NCI-H2081 (cell line): ENCODE measurements at regions not wholly inside any gene's neighbourhood (a gene's known extent, or its start where the extent isn't known, plus 50 kb on each side); places are given as distances from the start of the nearest gene placed in this dataset.

ENCODE experiments used
- DNase-seq, 2 experiments: peaks; one replicate each; lab custom pipeline; 2025; lab: John Stamatoyannopoulos, UW

DNA sequence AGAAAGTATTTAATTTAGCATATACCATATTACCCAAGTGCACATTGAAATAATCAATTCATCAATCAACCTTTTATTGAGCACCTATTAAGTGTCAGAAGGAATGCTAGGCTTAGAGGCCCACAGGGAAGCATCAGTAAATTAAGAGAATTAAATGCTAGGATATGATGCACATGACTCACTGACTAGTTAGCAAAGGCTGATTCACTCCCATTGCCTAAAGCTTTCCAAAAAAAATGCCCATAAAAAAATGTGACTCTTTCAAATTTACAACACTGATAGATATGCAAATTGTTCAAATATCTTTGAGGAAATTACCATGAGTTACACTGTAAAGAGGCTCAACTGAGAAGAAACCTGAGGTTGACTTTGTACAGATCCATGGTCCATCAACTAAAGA lies 883.3 kb downstream of the CDH11 start:
- DNase-seq: no peak

- DNase-seq: no peak
Observed at GRCh38 chr16:64236316-64236715, 885.5 kb downstream of the CDH11 start.

- no peak for DNase-seq
Observed at GRCh38 chr16:64234200-64234599, 887.7 kb downstream of the CDH11 start.

DNA sequence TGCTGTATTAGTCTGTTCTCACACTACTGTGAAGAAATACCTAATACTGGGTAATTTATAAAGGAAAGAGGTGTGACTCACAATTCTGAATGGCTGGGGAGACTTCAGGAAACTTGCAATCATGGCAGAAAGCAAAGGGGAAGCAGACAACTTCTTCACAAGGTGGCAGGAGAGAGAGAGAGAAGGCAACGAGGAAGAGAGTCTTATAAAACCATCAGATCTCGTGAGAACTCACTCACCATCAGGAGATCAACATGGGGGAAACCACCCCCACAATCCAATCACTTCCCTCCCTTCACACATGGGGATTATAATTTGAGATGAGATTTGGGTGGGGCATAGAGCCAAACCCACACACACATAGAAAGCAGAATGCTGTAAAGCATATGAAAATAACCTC lies 896.2 kb downstream of the CDH11 start:
- no peak for DNase-seq

- DNase-seq: no peak
Observed at GRCh38 chr16:64225036-64225435, 896.8 kb downstream of the CDH11 start.

- no peak for DNase-seq
Observed at GRCh38 chr16:64217789-64218535, 903.9 kb downstream of the CDH11 start.

DNA sequence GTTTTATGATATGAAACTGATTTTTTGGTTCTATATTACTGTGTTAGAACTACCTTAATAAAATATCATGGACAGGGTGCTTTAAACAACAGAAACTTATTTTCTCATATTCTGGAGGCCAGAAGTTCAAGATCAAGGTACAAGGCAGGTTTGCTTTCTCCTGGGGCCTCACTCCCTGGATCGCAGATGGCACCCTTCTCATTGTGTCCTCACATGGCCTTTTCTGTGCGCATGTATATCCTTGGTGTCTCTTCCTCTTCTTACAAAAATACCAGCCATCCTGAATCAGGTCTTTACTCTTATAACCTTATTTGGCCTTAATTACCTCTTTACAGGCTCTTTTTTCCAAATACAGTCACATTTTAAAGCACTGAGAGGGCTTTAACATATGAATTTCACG lies 906.1 kb downstream of the CDH11 start:
- DNase-seq: no peak

DNA sequence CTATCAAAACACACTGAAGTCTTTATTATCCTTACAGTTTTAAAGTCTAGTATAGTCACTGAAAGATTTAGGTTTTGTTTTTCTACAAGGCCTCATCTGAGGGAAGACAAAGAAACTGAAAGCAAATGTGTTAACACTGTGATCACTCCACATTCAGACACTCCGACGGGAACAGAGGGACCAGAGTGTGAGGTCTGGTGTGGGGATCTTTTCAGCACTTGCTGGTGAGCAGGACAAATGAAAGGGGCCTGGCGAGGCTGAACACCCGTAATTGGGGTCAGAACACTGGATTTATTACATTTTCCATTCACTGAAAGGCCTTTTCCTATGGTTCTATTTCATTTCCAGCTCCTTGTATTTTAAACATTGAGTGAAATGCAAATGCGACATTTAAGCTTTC lies 910.5 kb downstream of the CDH11 start:
- DNase-seq: no peak

DNA sequence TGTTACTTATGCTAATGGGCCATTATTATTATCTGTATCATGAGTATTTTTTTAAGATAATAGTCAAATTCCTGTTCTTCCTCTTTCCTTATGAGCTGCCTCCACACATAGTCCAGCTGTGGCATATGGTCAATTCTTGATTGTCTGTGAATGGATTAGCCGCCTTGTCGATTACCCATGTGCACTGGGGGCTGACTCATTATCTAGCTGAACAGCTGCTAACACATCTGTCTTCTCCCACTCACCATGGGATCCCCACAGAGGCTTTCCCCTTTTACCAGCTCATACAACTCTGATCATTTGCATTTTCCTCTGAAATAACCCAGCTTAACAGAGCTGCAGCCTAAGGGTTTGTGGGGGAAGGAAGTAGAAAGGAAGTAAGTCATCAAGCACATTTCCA lies 915.0 kb downstream of the CDH11 start:
- no peak for DNase-seq

DNA sequence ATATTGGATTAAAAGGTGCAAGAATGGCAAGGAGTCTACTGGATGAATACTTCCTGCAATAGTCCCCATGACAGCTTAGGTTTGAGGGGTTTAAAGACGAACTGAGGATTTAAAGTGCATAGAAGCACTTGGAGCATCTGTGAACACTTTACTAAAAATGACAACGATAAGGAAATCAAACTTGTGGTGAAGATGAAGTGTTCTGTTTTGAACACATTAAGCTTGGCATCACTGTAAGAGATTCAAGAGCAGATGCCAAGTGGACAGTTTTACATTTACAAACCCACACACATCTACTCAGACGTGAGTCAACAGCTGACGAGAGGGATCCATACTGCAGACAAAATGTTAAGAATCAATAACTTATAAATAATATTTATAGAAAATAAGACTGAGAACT lies 918.7 kb downstream of the CDH11 start:
- DNase-seq: no peak

GRCh38 chr16:64202571-64202970 lies 919.3 kb downstream of the CDH11 start:
- no peak for DNase-seq

- no peak for DNase-seq
Observed at GRCh38 chr16:64196444-64196843, 925.4 kb downstream of the CDH11 start.

GRCh38 chr16:64185954-64186353 lies 935.9 kb downstream of the CDH11 start:
- no peak for DNase-seq

DNA sequence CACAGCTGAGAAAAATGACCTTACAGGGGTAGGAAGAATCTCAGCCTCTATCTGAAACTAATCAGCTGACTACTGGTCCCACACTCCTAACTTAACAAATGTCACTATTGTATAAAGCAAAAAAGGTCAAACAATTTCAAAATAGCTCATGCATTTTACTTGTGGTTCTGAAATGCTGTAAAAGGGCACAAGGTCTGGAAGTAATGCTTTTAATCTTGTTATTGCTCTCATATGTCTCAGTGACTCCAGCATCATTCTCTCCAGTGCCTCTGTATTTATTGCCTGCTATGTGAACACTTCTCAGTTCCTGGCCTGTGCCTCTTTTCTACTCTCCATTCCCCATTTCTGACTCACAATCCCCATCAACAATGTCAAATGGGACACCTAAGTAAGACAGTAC lies 937.7 kb downstream of the CDH11 start:
- DNase-seq: no peak

GRCh38 chr16:64182985-64183384 lies 938.9 kb downstream of the CDH11 start:
- no peak for DNase-seq

DNA sequence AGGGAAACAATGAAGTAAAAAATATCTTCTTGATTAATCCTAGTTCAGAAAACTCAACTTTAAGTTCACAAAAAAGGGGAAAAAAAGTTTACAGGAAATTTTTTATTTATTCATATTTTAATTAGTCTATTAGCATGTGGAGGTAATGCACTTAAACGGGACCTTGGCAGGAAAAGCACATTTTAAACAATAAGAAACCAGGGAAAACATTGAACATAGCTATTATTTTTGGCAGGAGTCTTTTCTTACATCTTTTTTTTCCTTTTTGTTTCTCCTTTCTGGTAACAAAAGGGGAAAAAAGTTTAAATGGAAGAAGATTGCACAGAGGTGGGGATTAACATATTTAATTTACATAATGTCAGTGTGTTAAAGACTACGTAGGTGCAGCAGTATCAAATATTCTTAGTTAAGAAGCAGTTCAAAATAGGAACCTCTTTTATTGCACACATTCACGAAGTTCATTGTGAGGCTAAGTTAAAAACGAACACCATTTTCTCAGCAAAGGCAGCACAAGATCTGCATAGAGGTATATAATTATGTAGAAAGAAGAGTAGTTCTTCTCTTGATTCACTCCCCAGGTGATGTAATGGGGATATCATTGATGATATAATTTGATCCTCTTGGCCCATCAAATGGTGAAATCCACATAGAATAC lies 940.5 kb downstream of the CDH11 start:
- DNase-seq: no peak

GRCh38 chr16:64180136-64180900 lies 941.5 kb downstream of the CDH11 start:
- no peak for DNase-seq

- no peak for DNase-seq
Observed at GRCh38 chr16:64174327-64174726, 947.5 kb downstream of the CDH11 start.

DNA sequence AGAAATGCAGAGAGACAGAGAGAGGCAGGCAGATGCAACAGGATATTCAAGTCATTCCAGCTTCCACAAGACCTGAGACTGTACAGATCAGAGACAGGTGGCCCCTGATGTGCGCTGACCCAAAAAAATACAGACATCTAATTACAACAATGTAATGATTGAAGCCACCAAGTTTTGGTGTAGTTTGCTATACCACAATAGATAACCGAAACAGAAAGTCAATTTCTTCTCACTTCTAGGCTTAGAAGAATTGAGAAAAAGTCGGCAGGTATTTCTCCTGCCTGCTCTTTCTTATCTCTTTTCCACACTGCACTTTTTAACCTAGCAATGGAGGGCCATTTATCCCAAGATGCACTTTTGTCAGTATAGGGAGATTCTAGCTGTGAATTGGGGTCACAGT lies 949.2 kb downstream of the CDH11 start:
- no peak for DNase-seq

GRCh38 chr16:64172226-64172625 lies 949.6 kb downstream of the CDH11 start:
- DNase-seq: no peak

DNA sequence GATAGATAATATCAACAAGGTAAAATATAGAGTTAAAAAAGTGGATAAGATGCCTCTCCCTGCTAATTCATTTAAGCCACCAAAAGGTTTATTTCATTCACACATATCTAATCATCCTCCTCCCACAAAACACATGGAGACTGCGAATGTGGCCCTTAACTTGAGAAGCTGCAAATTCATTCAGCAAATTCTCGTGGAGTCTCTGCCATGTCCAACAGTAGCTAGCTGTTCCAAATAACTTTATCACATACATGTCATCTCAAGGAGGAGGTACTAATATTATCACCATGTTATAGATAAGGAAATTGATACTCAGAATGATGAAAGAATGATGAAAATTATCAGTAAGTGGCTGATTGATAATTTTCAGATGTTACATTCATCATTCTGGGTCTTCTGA lies 950.2 kb downstream of the CDH11 start:
- DNase-seq: no peak

DNA sequence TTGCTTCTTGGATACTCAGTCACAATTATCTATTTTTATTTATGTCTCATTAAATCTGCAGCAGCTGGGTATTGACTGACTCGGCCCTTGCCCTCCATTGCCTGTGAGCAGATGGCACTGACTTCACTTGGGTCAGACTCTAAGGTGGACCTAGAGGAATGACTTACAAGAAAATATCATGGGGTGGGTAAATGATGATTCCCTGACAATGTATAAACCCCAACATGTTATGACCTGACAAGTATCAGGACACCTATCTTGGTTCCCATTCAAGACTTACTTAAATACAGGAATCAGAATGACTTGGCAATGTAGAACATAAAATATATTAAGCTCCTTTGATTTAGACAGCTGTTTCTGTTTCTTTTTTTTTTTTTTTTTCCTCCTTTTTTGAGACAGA lies 953.5 kb downstream of the CDH11 start:
- no peak for DNase-seq

DNA sequence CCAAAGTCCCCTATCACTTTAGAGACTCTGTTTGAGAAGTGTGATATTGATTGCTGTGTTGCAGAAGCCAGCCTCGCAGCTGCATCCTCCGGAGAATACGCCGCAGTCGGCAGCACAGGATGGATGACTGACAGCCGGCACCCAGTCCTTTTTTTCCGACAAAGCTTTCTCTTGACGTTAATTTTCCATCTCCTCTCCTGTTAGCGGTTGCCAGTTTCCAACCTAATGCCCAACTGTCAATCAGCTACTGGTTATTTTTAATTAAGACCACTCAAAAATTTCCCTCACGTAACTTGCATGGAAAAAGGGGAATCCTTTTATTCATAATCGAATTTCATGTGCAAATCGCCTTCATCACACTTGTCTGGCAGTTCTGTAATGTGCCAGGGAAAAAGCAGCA lies 953.9 kb downstream of the CDH11 start:
- DNase-seq: no peak
